Liver (tissue), 8 donors: ENCODE measurements at regions not wholly inside any gene's neighbourhood (a gene's known extent, or its start where the extent isn't known, plus 50 kb on each side); places are given as distances from the start of the nearest gene placed in this dataset.

Source experiments
- DNase-seq: peaks from one replicate; pipeline ENCODE4 v3.0.0-alpha.2; 2017; ENCODE audit warnings: low spot score
- H3K27ac ChIP-seq, 2 donors: one replicate each; pipeline ENCODE4 v1.7.0; 2013; ENCODE audit warnings: inconsistent platforms in 2 of 2, low read length in 2 of 2, control low read depth in 1 of 2, low read depth in 1 of 2, mild to moderate bottlenecking in 1 of 2
- H3K27me3 ChIP-seq, 4 donors: one replicate each; pipeline versions ENCODE4 v1.6.1 to v1.7.0; 2013; ENCODE audit warnings: low read length in 3 of 4, inconsistent platforms in 1 of 4, mild to moderate bottlenecking in 1 of 4, moderate library complexity in 1 of 4; ENCODE audit not compliant: control insufficient read depth in 4 of 4, insufficient read depth in 4 of 4
- H3K36me3 ChIP-seq, 4 donors: one replicate each; pipeline versions ENCODE4 v1.6.1 to v1.7.0; 2013; ENCODE audit warnings: low read length in 3 of 4, mild to moderate bottlenecking in 3 of 4, low read depth in 1 of 4, moderate library complexity in 1 of 4; ENCODE audit not compliant: control insufficient read depth in 4 of 4, insufficient read depth in 3 of 4
- H3K4me1 ChIP-seq, 4 donors: one replicate each; pipeline versions ENCODE4 v1.6.1 to v1.7.0; 2013; ENCODE audit warnings: low read length in 3 of 4, mild to moderate bottlenecking in 3 of 4, moderate library complexity in 1 of 4; ENCODE audit not compliant: control insufficient read depth in 4 of 4, insufficient read depth in 4 of 4
- H3K4me3 ChIP-seq, 3 donors: one replicate each; pipeline versions ENCODE4 v1.6.1 to v1.7.0; 2013; ENCODE audit warnings: low read length in 3 of 3, control low read depth in 1 of 3, low read depth in 1 of 3, mild to moderate bottlenecking in 1 of 3
- H3K9ac ChIP-seq, 2 donors: one replicate each; pipeline ENCODE4 v1.7.0; 2013; ENCODE audit warnings: low read length in 2 of 2, mild to moderate bottlenecking in 2 of 2, moderate library complexity in 2 of 2, control low read depth in 1 of 2, low read depth in 1 of 2
- H3K9me3 ChIP-seq, 4 donors: one replicate each; pipeline versions ENCODE4 v1.6.1 to v1.7.0; 2013; ENCODE audit warnings: low read length in 3 of 4; ENCODE audit not compliant: control insufficient read depth in 4 of 4
- EGR1 ChIP-seq, 2 donors: IDR thresholded peaks; 2 replicates each; pipeline ENCODE4 v1.6.1; 2016 to 2018; ENCODE audit warnings: antibody characterized with exemption in 2 of 2, low read depth in 2 of 2
- FOXA1 ChIP-seq: IDR thresholded peaks from 2 replicates; pipeline ENCODE4 v1.6.1; 2016; ENCODE audit warnings: antibody characterized with exemption
- FOXA2 ChIP-seq: IDR thresholded peaks from 2 replicates; pipeline ENCODE4 v1.6.1; 2016; ENCODE audit warnings: antibody characterized with exemption
- GABPA ChIP-seq, 2 donors: IDR thresholded peaks in 1 of 2; conservative IDR thresholded peaks in 1 of 2; 2 replicates each; pipeline ENCODE4 v1.6.1; 2016; ENCODE audit warnings: antibody characterized with exemption in 2 of 2, mild to moderate bottlenecking in 1 of 2, moderate library complexity in 1 of 2
- HNF4A ChIP-seq, 2 donors: conservative IDR thresholded peaks; 2 replicates each; pipeline ENCODE4 v1.6.1; 2016; ENCODE audit warnings: antibody characterized with exemption in 2 of 2, mild to moderate bottlenecking in 2 of 2
- HNF4G ChIP-seq: IDR thresholded peaks from 2 replicates; pipeline ENCODE4 v1.6.1; 2016; ENCODE audit warnings: antibody characterized with exemption
- JUND ChIP-seq, 2 donors: IDR thresholded peaks; 2 replicates each; pipeline ENCODE4 v1.6.1; 2016; ENCODE audit warnings: antibody characterized with exemption in 2 of 2
- NR2F2 ChIP-seq: IDR thresholded peaks from 2 replicates; pipeline ENCODE4 v1.6.1; 2016; ENCODE audit warnings: antibody characterized with exemption
- RAD21 ChIP-seq, 2 donors: IDR thresholded peaks; 2 replicates each; pipeline ENCODE4 v1.6.1; 2016; ENCODE audit warnings: antibody characterized with exemption in 2 of 2, mild to moderate bottlenecking in 2 of 2
- RXRA ChIP-seq, 2 donors: IDR thresholded peaks; 2 replicates each; pipeline ENCODE4 v1.6.1; 2017 to 2018; ENCODE audit warnings: antibody characterized with exemption in 2 of 2, mild to moderate bottlenecking in 1 of 2
- SP1 ChIP-seq: IDR thresholded peaks from 2 replicates; pipeline ENCODE4 v1.6.1; 2018; ENCODE audit warnings: antibody characterized with exemption, mild to moderate bottlenecking
- TAF1 ChIP-seq: conservative IDR thresholded peaks from 2 replicates; pipeline ENCODE4 v1.6.1; 2016; ENCODE audit warnings: antibody characterized with exemption, mild to moderate bottlenecking
- YY1 ChIP-seq: IDR thresholded peaks from 2 replicates; pipeline ENCODE4 v1.6.1; 2016; ENCODE audit warnings: antibody characterized with exemption, mild to moderate bottlenecking
- WGBS: extraction: QIAGEN DNeasy Blood & Tissue Kit; methylation state at CpG from one replicate; pipeline ENCODE4 v1.1.7; 2013; 5-methylcytosine and 5-hydroxymethylcytosine counted together
- TF ChIP-seq, protein P1 (sequence below): IDR thresholded peaks from 2 replicates; pipeline ENCODE4 v1.6.1; 2016; ENCODE audit warnings: antibody characterized with exemption
- TF ChIP-seq, protein P2 (sequence below): IDR thresholded peaks from 2 replicates; pipeline ENCODE4 v1.6.1; 2016; ENCODE audit warnings: antibody characterized with exemption, mild to moderate bottlenecking
- TF ChIP-seq, protein P3 (sequence below): fragments of 150-350 bp; IDR thresholded peaks from 2 replicates; pipeline ENCODE4 v1.5.1; 2017; ENCODE audit warnings: improper control_type of control experiment, low read depth, low read length; ENCODE audit not compliant: missing input control
- TF ChIP-seq, protein P4 (sequence below): IDR thresholded peaks from 2 replicates; pipeline ENCODE4 v1.6.1; 2016; ENCODE audit warnings: antibody characterized with exemption
- donor health status: healthy.
- donor health status: healthy.
- donor health status: healthy.
- donor health status: healthy.
- donor health status: healthy.

DNA sequence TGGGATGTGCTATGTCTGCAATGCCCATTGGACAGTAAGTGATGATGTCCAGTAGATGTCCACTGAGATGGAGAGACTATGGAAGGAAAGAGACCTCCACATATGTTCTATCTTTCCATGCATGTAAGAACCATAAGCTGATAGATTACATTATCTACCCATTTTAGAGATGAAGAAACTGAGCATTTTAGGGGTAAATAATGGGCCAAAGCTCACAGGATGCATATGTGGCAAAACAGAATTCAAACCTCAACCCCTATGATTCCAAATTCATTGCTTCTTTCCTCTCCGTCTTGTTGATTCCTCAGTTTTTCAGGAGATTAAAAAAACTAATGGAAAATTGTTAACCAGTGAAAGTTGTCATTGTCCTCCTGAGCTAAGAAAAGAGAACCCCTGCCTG is 200.7 kb upstream of the PWP1 start (continued):
- TF ChIP-seq, protein P1, sequence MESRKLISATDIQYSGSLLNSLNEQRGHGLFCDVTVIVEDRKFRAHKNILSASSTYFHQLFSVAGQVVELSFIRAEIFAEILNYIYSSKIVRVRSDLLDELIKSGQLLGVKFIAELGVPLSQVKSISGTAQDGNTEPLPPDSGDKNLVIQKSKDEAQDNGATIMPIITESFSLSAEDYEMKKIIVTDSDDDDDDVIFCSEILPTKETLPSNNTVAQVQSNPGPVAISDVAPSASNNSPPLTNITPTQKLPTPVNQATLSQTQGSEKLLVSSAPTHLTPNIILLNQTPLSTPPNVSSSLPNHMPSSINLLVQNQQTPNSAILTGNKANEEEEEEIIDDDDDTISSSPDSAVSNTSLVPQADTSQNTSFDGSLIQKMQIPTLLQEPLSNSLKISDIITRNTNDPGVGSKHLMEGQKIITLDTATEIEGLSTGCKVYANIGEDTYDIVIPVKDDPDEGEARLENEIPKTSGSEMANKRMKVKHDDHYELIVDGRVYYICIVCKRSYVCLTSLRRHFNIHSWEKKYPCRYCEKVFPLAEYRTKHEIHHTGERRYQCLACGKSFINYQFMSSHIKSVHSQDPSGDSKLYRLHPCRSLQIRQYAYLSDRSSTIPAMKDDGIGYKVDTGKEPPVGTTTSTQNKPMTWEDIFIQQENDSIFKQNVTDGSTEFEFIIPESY: no peak
- TF ChIP-seq RXRA (IDR thresholded peaks at IDR 0.05): no peak
- TF ChIP-seq TAF1: no peak
- TF ChIP-seq JUND (IDR thresholded peaks at IDR 0.05): no peak
- no peak for TF ChIP-seq NR2F2
- TF ChIP-seq YY1: no peak
- TF ChIP-seq GABPA (IDR thresholded peaks at IDR 0.05 in 1 of 2, conservative IDR thresholded peaks at IDR 0.05 in 1 of 2): no peak
- no peak for TF ChIP-seq HNF4A (conservative IDR thresholded peaks at IDR 0.05)
- no peak for TF ChIP-seq FOXA2
- TF ChIP-seq SP1: no peak

DNA sequence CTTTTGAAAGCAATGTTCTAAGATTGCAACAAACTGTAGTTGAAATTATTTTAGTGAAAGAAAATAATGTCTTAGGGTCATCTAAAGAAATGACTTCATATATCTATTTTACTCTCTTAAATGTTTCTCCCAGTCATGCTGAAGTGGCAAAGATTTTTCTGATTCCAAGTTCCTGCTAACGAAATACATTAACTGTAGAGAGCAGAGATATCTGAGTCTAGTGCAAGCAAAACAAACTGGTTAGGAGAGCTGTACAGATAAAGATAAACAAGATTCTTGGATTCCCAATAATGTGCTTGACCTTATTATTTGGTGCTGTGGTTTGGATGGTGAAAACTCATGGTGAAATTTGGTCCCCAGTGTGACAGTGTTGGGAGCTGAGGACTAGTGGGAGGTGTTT is 199.9 kb upstream of the PWP1 start:
- no peaks in the 10 kb centered on the region for H3K4me1 ChIP-seq
- H3K27me3 ChIP-seq: no peaks in the 10 kb centered on the region
- TF ChIP-seq, protein P2, sequence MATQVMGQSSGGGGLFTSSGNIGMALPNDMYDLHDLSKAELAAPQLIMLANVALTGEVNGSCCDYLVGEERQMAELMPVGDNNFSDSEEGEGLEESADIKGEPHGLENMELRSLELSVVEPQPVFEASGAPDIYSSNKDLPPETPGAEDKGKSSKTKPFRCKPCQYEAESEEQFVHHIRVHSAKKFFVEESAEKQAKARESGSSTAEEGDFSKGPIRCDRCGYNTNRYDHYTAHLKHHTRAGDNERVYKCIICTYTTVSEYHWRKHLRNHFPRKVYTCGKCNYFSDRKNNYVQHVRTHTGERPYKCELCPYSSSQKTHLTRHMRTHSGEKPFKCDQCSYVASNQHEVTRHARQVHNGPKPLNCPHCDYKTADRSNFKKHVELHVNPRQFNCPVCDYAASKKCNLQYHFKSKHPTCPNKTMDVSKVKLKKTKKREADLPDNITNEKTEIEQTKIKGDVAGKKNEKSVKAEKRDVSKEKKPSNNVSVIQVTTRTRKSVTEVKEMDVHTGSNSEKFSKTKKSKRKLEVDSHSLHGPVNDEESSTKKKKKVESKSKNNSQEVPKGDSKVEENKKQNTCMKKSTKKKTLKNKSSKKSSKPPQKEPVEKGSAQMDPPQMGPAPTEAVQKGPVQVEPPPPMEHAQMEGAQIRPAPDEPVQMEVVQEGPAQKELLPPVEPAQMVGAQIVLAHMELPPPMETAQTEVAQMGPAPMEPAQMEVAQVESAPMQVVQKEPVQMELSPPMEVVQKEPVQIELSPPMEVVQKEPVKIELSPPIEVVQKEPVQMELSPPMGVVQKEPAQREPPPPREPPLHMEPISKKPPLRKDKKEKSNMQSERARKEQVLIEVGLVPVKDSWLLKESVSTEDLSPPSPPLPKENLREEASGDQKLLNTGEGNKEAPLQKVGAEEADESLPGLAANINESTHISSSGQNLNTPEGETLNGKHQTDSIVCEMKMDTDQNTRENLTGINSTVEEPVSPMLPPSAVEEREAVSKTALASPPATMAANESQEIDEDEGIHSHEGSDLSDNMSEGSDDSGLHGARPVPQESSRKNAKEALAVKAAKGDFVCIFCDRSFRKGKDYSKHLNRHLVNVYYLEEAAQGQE: no peak
- TF ChIP-seq GABPA (IDR thresholded peaks at IDR 0.05 in 1 of 2, conservative IDR thresholded peaks at IDR 0.05 in 1 of 2): no peak
- no peak for TF ChIP-seq JUND (IDR thresholded peaks at IDR 0.05)
- TF ChIP-seq HNF4A (conservative IDR thresholded peaks at IDR 0.05): no peak
- TF ChIP-seq, protein P3, sequence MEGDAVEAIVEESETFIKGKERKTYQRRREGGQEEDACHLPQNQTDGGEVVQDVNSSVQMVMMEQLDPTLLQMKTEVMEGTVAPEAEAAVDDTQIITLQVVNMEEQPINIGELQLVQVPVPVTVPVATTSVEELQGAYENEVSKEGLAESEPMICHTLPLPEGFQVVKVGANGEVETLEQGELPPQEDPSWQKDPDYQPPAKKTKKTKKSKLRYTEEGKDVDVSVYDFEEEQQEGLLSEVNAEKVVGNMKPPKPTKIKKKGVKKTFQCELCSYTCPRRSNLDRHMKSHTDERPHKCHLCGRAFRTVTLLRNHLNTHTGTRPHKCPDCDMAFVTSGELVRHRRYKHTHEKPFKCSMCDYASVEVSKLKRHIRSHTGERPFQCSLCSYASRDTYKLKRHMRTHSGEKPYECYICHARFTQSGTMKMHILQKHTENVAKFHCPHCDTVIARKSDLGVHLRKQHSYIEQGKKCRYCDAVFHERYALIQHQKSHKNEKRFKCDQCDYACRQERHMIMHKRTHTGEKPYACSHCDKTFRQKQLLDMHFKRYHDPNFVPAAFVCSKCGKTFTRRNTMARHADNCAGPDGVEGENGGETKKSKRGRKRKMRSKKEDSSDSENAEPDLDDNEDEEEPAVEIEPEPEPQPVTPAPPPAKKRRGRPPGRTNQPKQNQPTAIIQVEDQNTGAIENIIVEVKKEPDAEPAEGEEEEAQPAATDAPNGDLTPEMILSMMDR: no peak
- no peak for TF ChIP-seq RAD21 (IDR thresholded peaks at IDR 0.05)
- no peak for TF ChIP-seq NR2F2
- no peak for TF ChIP-seq RXRA (IDR thresholded peaks at IDR 0.05)
- no peak for TF ChIP-seq YY1
- TF ChIP-seq FOXA2: no peak
- TF ChIP-seq HNF4G: no peak
- no peak for TF ChIP-seq TAF1
- TF ChIP-seq, protein P4, sequence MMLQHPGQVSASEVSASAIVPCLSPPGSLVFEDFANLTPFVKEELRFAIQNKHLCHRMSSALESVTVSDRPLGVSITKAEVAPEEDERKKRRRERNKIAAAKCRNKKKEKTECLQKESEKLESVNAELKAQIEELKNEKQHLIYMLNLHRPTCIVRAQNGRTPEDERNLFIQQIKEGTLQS: no peak
- TF ChIP-seq FOXA1: no peak
- TF ChIP-seq, protein P1: no peak
- no peak for TF ChIP-seq EGR1 (IDR thresholded peaks at IDR 0.05; ENCODE audit: low read depth in 2 of 2)
- no peak overlapping the region for H3K9ac ChIP-seq
- H3K27ac ChIP-seq: no peak overlapping the region
- H3K36me3 ChIP-seq: no peaks in the 10 kb centered on the region
- no peak overlapping the region for H3K4me3 ChIP-seq
- H3K9me3 ChIP-seq: no peaks in the 10 kb centered on the region
- WGBS: 39% methylated on average over 1 of the region's 1 CpG
- DNase-seq: no peak
